Right lobe of liver (tissue), 4 donors: ENCODE measurements at regions not wholly inside any gene's neighbourhood (a gene's known extent, or its start where the extent isn't known, plus 50 kb on each side); places are given as distances from the start of the nearest gene placed in this dataset.

Experiments used
- POLR2A ChIP-seq: fragments of 450-650 bp; IDR thresholded peaks from one replicate; pipeline ENCODE4 v1.6.1; 2017; ENCODE audit warnings: antibody characterized with exemption, mild to moderate bottlenecking
- TF ChIP-seq, protein P1 (sequence below), 4 donors: fragments of 200-600 bp in 3 of 4; fragments of 450-650 bp in 1 of 4; IDR thresholded peaks; one replicate each; pipeline versions ENCODE4 v1.5.1 to v1.8.0; 2016 to 2022; ENCODE audit warnings: antibody characterized with exemption in 4 of 4, mild to moderate bottlenecking in 2 of 4
- donor health status: DM: no; HTN: no; CAD: no.
- donor health status: DM: no; HTN: no; CAD: no.
- donor health status: DM: no; HTN: yes; CAD: no.

DNA sequence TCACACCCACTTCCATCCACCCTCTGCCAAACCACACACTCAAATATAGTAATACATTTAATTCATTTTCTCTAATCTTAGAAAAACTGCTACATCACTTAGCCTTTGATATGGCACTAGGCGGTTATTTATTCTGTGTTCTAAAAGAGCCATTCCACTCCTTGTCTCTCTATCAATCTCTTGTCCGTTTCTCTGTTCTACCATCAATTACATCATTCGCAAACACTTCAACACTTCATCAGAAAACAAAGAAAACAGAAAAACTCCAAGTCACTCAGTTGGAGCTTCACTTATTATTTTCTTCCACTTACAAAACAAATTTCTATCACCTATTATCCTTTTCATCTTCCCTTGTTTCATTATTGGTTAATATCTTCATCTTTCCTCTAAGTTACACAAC lies 1523.0 kb downstream of the KCNT2 start:
- TF ChIP-seq, protein P1, sequence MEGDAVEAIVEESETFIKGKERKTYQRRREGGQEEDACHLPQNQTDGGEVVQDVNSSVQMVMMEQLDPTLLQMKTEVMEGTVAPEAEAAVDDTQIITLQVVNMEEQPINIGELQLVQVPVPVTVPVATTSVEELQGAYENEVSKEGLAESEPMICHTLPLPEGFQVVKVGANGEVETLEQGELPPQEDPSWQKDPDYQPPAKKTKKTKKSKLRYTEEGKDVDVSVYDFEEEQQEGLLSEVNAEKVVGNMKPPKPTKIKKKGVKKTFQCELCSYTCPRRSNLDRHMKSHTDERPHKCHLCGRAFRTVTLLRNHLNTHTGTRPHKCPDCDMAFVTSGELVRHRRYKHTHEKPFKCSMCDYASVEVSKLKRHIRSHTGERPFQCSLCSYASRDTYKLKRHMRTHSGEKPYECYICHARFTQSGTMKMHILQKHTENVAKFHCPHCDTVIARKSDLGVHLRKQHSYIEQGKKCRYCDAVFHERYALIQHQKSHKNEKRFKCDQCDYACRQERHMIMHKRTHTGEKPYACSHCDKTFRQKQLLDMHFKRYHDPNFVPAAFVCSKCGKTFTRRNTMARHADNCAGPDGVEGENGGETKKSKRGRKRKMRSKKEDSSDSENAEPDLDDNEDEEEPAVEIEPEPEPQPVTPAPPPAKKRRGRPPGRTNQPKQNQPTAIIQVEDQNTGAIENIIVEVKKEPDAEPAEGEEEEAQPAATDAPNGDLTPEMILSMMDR (IDR thresholded peaks at IDR 0.05): no peak
- no peak for TF ChIP-seq POLR2A
